Lower leg skin (tissue), 4 donors: ENCODE measurements at regions not wholly inside any gene's neighbourhood (a gene's known extent, or its start where the extent isn't known, plus 50 kb on each side); places are given as distances from the start of the nearest gene placed in this dataset.
"Not testable (repeated sequence)": the region's sequence is repeated elsewhere in the genome, so short reads cannot be mapped to it uniquely, and the experiment has no call there.

Experiments
- DNase-seq, 2 donors: peaks; one replicate each; pipeline ENCODE4 v3.0.0-alpha.2; 2019; ENCODE audit warnings: low spot score in 2 of 2
- H3K4me3 ChIP-seq: fragments of 200-600 bp; sonication (generic); 2 replicates; pipeline ENCODE4 v1.5.1; 2017; ENCODE audit warnings: mild to moderate bottlenecking, low read depth; ENCODE audit not compliant: poor library complexity, severe bottlenecking
- POLR2A ChIP-seq, 2 donors: fragments of 450-650 bp; IDR thresholded peaks; one replicate each; pipeline ENCODE4 v1.6.1; 2016 to 2017; ENCODE audit warnings: antibody characterized with exemption in 2 of 2, mild to moderate bottlenecking in 1 of 2, moderate library complexity in 1 of 2
- WGBS, 2 donors: methylation state at CpG; one replicate each; pipeline ENCODE4 v1.1.5; 2018; 5-methylcytosine and 5-hydroxymethylcytosine counted together
- intact Hi-C: fragments of 100-400 bp; cut with DNase I; formaldehyde crosslinking; loops from one replicate; pipeline ENCODE4 v1.15.0; 2023; ENCODE audit warnings: low total_unique reads
- TF ChIP-seq, protein P1 (sequence below), 3 donors: fragments of 450-650 bp; IDR thresholded peaks; one replicate each; pipeline ENCODE4 v1.5.1; 2016; ENCODE audit warnings: antibody characterized with exemption in 3 of 3, mild to moderate bottlenecking in 3 of 3, moderate library complexity in 2 of 3

DNA sequence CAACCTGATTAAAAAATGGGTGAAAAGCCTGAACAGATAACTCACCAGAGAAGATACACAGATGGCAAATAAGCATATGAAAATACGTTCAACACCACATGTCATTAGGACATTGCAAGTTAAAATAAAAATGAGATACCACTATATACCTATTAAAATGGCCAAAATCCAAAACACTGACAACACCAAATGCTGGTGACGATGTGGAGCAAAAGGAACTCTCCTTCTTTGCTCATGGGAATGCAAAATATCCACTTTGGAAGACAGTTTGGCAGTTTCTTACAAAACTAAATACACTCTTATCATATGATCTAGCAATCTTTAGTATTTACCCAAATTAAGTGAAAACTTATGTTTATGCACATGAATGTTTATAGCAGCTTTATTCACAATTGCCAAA lies 100.5 kb upstream of the ARID1B start:
- intact Hi-C loops, result no loop called here
- WGBS, 2 donors, result 82 to 88% methylated on average over 2 of the region's 2 CpGs
- DNase-seq, result no peak
- no peak for TF ChIP-seq POLR2A (IDR thresholded peaks at IDR 0.05)
- no peak overlapping the region for H3K4me3 ChIP-seq

DNA sequence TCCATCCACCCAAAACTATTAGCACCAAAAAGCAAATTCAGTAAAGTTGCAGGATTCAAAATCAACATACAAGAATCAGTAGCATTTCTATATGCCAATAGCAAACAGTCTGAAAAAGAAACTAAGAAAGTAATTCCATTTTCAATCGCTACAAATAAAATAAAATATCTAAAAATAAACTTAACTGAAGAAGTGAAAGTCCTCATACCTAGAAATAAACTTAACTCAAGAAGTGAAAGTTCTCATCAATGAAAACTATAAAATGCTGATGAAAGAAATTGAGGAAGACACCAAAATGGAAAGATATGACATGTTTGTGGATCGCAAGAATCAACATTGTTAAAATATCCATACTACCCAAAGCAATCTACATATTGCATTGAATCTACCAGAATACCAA lies 103.0 kb upstream of the ARID1B start:
- DNase-seq, result no peak
- intact Hi-C loops, result no loop called here
- 77 to 96% methylated on average over 2 of the region's 2 CpGs for WGBS, 2 donors
- H3K4me3 ChIP-seq, result no peak overlapping the region
- no peak for TF ChIP-seq POLR2A (IDR thresholded peaks at IDR 0.05)
- TF ChIP-seq, protein P1, sequence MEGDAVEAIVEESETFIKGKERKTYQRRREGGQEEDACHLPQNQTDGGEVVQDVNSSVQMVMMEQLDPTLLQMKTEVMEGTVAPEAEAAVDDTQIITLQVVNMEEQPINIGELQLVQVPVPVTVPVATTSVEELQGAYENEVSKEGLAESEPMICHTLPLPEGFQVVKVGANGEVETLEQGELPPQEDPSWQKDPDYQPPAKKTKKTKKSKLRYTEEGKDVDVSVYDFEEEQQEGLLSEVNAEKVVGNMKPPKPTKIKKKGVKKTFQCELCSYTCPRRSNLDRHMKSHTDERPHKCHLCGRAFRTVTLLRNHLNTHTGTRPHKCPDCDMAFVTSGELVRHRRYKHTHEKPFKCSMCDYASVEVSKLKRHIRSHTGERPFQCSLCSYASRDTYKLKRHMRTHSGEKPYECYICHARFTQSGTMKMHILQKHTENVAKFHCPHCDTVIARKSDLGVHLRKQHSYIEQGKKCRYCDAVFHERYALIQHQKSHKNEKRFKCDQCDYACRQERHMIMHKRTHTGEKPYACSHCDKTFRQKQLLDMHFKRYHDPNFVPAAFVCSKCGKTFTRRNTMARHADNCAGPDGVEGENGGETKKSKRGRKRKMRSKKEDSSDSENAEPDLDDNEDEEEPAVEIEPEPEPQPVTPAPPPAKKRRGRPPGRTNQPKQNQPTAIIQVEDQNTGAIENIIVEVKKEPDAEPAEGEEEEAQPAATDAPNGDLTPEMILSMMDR (IDR thresholded peaks at IDR 0.05), result no peak

DNA sequence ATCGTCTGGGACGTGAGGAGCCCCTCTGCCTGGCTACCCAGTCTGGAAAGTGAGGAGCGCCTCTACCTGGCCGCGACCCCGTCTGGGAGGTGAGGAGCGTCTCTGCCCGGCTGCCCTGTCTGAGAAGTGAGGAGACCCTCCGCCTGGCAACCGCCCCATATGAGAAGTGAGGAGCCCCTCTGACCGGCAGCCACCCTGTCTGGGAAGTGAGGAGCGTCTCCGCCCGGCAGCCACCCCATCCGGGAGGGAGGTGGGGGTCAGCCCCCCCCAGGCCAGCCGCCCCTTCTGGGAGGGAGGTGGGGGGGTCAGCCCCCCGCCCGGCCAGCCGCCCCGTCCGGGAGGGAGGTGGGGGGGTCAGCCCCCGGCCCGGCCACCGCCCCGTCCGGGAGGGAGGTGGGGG lies 107.1 kb upstream of the ARID1B start:
- intact Hi-C loops, H3K4me3 ChIP-seq, DNase-seq: not testable (repeated sequence)
- 87 to 95% methylated on average over 11 to 15 of the region's 26 CpGs for WGBS, 2 donors

DNA sequence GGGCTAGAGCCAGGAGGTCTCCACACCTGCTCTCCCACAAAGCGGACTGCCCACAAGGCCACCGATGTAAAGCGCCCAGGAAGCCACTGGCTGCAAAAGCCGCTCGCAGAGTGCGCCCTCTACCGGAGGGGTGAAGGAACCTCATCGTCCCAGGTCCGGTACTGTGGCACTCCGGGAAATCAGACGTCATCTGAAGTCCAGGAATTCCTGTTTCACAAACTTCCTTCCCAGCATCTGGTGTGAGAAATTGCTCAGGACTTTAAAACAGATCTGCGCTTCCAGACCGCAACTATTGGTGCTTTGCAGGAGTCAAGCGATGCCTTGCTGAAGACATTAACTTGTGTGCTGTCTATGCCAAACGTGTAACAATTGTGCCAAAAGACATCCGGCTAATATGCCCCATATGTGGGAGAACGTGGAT lies 115.1 kb upstream of the ARID1B start:
- no peak for TF ChIP-seq POLR2A (IDR thresholded peaks at IDR 0.05)
- TF ChIP-seq, protein P1 (IDR thresholded peaks at IDR 0.05), result no peak
- H3K4me3 ChIP-seq, result no peak overlapping the region
- intact Hi-C loops, result no loop called here
- WGBS, 2 donors, result 57 to 63% methylated on average over 17 of the region's 17 CpGs
- no peak for DNase-seq

DNA sequence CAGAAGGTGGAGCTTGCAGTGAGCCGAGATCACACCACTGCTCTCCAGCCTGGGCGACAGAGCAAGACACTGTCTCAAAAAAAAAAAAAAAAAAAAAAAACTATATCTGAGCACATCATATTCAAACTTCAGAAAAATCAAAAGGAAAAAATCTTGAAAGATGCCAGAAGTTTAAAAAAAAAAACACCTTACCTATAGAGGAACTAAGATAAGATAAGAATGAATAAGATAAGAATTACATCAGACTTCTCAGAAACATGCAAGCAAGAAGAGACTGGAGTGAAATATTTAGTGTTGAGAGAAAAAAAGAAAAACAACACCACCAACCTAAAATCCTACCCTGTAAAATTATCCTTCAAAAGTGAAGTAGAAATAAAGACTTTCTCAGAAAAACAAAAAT lies 116.8 kb upstream of the ARID1B start:
- 57 to 84% methylated on average over 2 of the region's 2 CpGs for WGBS, 2 donors
- no peak overlapping the region for H3K4me3 ChIP-seq
- TF ChIP-seq, protein P1 (IDR thresholded peaks at IDR 0.05), result no peak
- TF ChIP-seq POLR2A (IDR thresholded peaks at IDR 0.05), result no peak
- intact Hi-C loops, result no loop called here
- no peak for DNase-seq

DNA sequence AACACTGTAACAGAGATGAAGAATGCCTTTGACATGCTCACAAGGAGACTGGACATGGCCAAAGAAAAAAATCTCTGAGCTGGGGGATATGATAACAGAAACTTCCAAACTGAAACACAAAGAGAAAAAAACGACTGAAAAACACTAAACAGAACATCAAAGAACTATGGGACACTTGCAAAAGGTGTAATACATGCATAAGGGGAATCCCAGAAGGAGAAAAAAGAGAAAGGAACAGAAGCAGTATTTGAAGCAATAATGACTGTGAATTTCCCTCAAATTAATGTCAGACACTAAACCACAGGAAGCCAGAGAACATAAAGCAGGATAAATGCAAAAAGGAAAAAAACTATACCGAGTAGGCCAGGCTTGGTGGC lies 117.4 kb upstream of the ARID1B start:
- no peak overlapping the region for H3K4me3 ChIP-seq
- no peak for TF ChIP-seq POLR2A (IDR thresholded peaks at IDR 0.05)
- TF ChIP-seq, protein P1 (IDR thresholded peaks at IDR 0.05), result no peak
- DNase-seq, result no peak
- 67 to 73% methylated on average over 2 of the region's 2 CpGs for WGBS, 2 donors
- intact Hi-C loops, result no loop called here

DNA sequence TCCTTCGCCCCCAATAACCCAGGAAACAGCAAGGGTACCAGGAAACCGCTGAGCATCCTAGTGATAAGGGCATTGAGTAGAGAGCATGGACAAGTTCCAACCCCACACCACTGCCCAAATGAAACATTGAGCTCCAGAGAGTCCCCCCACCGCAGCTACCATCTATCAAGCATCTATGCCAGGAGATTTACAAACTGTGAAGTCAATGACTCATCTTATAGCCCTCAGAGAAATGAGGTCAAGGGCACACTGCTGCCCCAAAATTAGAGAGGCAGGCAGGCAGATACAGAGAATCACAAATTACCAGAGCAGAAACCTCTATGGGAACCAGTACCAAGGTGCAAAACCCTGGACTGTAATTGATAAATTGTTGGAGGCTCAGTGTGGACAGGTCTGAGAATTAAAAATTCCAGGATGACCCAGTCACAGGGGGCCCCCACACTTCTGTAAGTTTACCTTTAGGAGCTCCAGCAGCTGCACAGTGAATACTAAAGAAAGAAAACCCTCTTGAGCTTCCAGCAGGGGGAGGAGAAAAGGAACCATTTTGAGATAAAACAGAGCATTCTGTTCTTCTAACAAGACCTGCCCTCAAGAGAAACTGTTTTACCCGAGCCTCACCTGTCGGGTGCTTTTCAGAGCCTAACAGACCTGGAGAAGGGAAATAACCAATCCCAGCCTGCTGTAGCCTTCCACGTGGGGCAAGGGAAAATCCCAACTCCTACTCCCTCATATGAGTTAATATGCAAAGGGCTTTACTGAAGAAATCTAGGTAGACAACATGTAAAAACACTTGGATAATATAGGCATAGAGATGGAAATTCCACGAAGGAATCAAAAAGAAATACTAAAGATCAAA lies 118.0 kb upstream of the ARID1B start:
- no peak for TF ChIP-seq POLR2A (IDR thresholded peaks at IDR 0.05)
- TF ChIP-seq, protein P1 (IDR thresholded peaks at IDR 0.05), result no peak
- no peak for DNase-seq
- 80 to 81% methylated on average over 7 of the region's 7 CpGs for WGBS, 2 donors
- intact Hi-C loops, result no loop called here
- H3K4me3 ChIP-seq, result no peak overlapping the region
